ENCODE measurements at regions not wholly inside any gene's neighbourhood (a gene's known extent, or its start where the extent isn't known, plus 50 kb on each side); places are given as distances from the start of the nearest gene placed in this dataset.

GRCh38 chr20:11216451-11217314, 542.9 kb upstream of the JAG1 start (continued):
- TF ChIP-seq BACH1 (IDR thresholded peaks at IDR 0.05; ENCODE audit: borderline replicate concordance): no peak
- no peak for TF ChIP-seq USF1 (IDR thresholded peaks at IDR 0.05; ENCODE audit: borderline replicate concordance, extremely low read length, insufficient read depth, low read depth, low read length)
- no peak for TF ChIP-seq ZNF687 (IDR thresholded peaks at IDR 0.05)
- TF ChIP-seq ZNF622 (IDR thresholded peaks at IDR 0.05): no peak
- no peak for TF ChIP-seq PAX8 (IDR thresholded peaks at IDR 0.05)
- TF ChIP-seq TBL1XR1 (IDR thresholded peaks at IDR 0.05; ENCODE audit: low read depth, low read length): no peak
- TF ChIP-seq PRDM15 (CRISPR knock-in tag; IDR thresholded peaks at IDR 0.05): no peak

Data from GM12878 (cell line).